Transverse colon (tissue), 4 donors: ENCODE measurements at regions not wholly inside any gene's neighbourhood (a gene's known extent, or its start where the extent isn't known, plus 50 kb on each side); places are given as distances from the start of the nearest gene placed in this dataset.

Source experiments
- EP300 ChIP-seq: sonication (generic); formaldehyde crosslinking; IDR thresholded peaks from one replicate; pipeline ENCODE4 v1.6.1; 2017; ENCODE audit warnings: antibody characterized with exemption, low read depth
- POLR2A ChIP-seq: fragments of 450-650 bp; IDR thresholded peaks from one replicate; pipeline ENCODE4 v1.6.1; 2016; ENCODE audit warnings: antibody characterized with exemption, mild to moderate bottlenecking, moderate library complexity
- POLR2AphosphoS5 ChIP-seq, 3 donors: sonication (generic); formaldehyde crosslinking; IDR thresholded peaks; one replicate each; pipeline ENCODE4 v1.6.1; 2016; ENCODE audit warnings: antibody characterized with exemption in 3 of 3
- TF ChIP-seq, protein P1 (sequence below), 5 experiments: fragments of 200-600 bp in 3 of 5; fragments of 450-650 bp in 2 of 5; sonication (generic) in 3 of 5; IDR thresholded peaks; 1 replicate in 2 of 5; 2 replicates in 3 of 5; pipeline ENCODE4 v1.5.1; 2016 to 2017; ENCODE audit warnings: antibody characterized with exemption in 5 of 5, inconsistent platforms in 3 of 5, mild to moderate bottlenecking in 2 of 5, moderate library complexity in 1 of 5

DNA sequence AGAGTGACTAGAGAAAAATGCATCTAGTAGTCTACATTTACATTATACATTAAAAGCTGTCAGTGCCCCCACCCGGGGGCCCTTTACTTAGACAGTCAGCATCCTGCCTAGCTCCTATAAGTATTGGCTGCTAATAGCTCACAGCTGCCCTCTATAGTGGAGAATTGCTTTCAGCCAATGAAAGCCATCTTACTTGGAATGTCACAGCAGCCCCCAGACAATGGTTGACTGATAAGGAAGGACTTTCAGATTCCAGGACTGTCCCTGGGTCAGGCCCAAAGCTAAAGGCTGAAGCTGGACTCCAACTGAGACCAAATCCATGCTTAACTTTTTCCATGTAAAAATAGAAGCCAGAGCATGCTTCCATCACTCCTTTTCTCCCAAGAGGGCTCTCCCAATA is 196.9 kb downstream of the ANKRD50 start:
- TF ChIP-seq, protein P1, sequence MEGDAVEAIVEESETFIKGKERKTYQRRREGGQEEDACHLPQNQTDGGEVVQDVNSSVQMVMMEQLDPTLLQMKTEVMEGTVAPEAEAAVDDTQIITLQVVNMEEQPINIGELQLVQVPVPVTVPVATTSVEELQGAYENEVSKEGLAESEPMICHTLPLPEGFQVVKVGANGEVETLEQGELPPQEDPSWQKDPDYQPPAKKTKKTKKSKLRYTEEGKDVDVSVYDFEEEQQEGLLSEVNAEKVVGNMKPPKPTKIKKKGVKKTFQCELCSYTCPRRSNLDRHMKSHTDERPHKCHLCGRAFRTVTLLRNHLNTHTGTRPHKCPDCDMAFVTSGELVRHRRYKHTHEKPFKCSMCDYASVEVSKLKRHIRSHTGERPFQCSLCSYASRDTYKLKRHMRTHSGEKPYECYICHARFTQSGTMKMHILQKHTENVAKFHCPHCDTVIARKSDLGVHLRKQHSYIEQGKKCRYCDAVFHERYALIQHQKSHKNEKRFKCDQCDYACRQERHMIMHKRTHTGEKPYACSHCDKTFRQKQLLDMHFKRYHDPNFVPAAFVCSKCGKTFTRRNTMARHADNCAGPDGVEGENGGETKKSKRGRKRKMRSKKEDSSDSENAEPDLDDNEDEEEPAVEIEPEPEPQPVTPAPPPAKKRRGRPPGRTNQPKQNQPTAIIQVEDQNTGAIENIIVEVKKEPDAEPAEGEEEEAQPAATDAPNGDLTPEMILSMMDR (IDR thresholded peaks at IDR 0.05) = no peak
- TF ChIP-seq POLR2A = no peak
- no peak for TF ChIP-seq EP300
- TF ChIP-seq POLR2AphosphoS5 (IDR thresholded peaks at IDR 0.05) = no peak
